B cell (primary cell): ENCODE measurements at regions not wholly inside any gene's neighbourhood (a gene's known extent, or its start where the extent isn't known, plus 50 kb on each side); places are given as distances from the start of the nearest gene placed in this dataset.
"Not testable (repeated sequence)": the region's sequence is repeated elsewhere in the genome, so short reads cannot be mapped to it uniquely, and the experiment has no call there.

Source experiments
- ATAC-seq: fragments of 200-7000 bp; cut with Tn5 transposase; one replicate; pipeline ENCODE4 v1.10.0; 2021; ENCODE audit warnings: low read depth, mild to moderate bottlenecking, moderate number of reproducible peaks, moderate library complexity
- CTCF ChIA-PET: fragments of 350-600 bp; sonication (Branson Sonifier 250); formaldehyde crosslinking; loops from one replicate; lab custom pipeline; 2021; ENCODE audit warnings: antibody characterized with exemption, inconsistent platforms; lab: Charles Lee
- POLR2A ChIA-PET: fragments of 350-600 bp; sonication (Branson Sonifier 250); formaldehyde crosslinking; loops from one replicate; lab custom pipeline; 2021; ENCODE audit warnings: antibody characterized with exemption; lab: Charles Lee
- DNase-seq: peaks from one replicate; pipeline ENCODE4 v3.0.0; 2013
- H2AFZ ChIP-seq: 2 replicates; pipeline ENCODE4 v1.6.1; 2012; ENCODE audit warnings: mild to moderate bottlenecking, low read depth, low read length; ENCODE audit not compliant: insufficient read depth, poor library complexity, severe bottlenecking
- H3K27ac ChIP-seq, 2 donors: 1 replicate in 1 of 2; 2 replicates in 1 of 2; pipeline ENCODE4 v1.5.1; 2012 to 2013; ENCODE audit warnings: low read length in 2 of 2, mild to moderate bottlenecking in 2 of 2, moderate library complexity in 1 of 2
- H3K27me3 ChIP-seq, 4 experiments: fragments of 200-600 bp in 1 of 4; sonication (generic) in 1 of 4; replicated peaks in 1 of 4; 1 replicate in 2 of 4; 2 replicates in 2 of 4; pipeline versions ENCODE4 v1.6.1 to v1.7.0; 2013 to 2016; ENCODE audit warnings: low read length in 3 of 4, mild to moderate bottlenecking in 2 of 4, mixed read lengths in 1 of 4, moderate library complexity in 1 of 4; ENCODE audit not compliant: insufficient read depth in 4 of 4, control insufficient read depth in 3 of 4; ENCODE audit errors: control extremely low read depth in 1 of 4
- H3K36me3 ChIP-seq, 2 experiments: replicated peaks in 1 of 2; 1 replicate in 1 of 2; 2 replicates in 1 of 2; pipeline versions ENCODE4 v1.6.1 to v1.7.1; 2013; ENCODE audit warnings: low read length in 1 of 2; ENCODE audit not compliant: insufficient read depth in 2 of 2, control insufficient read depth in 1 of 2; ENCODE audit errors: control extremely low read depth in 1 of 2, extremely low read depth in 1 of 2
- H3K4me1 ChIP-seq, 2 donors: fragments of 200-600 bp in 1 of 2; sonication (generic) in 1 of 2; 1 replicate in 1 of 2; 2 replicates in 1 of 2; pipeline versions ENCODE4 v1.5.1 to v1.6.1; 2013 to 2017; ENCODE audit warnings: low read length in 2 of 2; ENCODE audit not compliant: control insufficient read depth in 2 of 2, insufficient read depth in 2 of 2
- H3K4me2 ChIP-seq: replicated peaks from 2 replicates; pipeline ENCODE3; 2012; ENCODE audit warnings: mild to moderate bottlenecking, low read depth, low read length; ENCODE audit not compliant: poor library complexity, severe bottlenecking
- H3K4me3 ChIP-seq, 5 experiments: fragments of 200-600 bp in 1 of 5; sonication (generic) in 1 of 5; 1 replicate in 3 of 5; 2 replicates in 2 of 5; pipeline versions ENCODE4 v1.5.1 to v1.7.0; 2011 to 2016; ENCODE audit warnings: low read length in 4 of 5, mild to moderate bottlenecking in 4 of 5, low read depth in 2 of 5, control low read depth in 1 of 5, moderate library complexity in 1 of 5; ENCODE audit not compliant: insufficient read depth in 1 of 5; ENCODE audit errors: control extremely low read depth in 1 of 5, extremely low read depth in 1 of 5
- H3K79me2 ChIP-seq: fragments of 200-600 bp; sonication (generic); one replicate; pipeline ENCODE4 v1.6.0; 2016; ENCODE audit warnings: low read length; ENCODE audit not compliant: control insufficient read depth, insufficient read depth
- H3K9ac ChIP-seq: fragments of 200-600 bp; sonication (generic); 2 replicates; pipeline ENCODE4 v1.6.1; 2017; ENCODE audit warnings: mild to moderate bottlenecking, low read length, moderate library complexity
- H3K9me3 ChIP-seq, 3 donors: one replicate each; pipeline versions ENCODE4 v1.6.1 to v1.7.1; 2013; ENCODE audit warnings: low read length in 2 of 3; ENCODE audit not compliant: control insufficient read depth in 2 of 3, insufficient read depth in 1 of 3; ENCODE audit errors: control extremely low read depth in 1 of 3
- H4K20me1 ChIP-seq: 2 replicates; pipeline ENCODE4 v1.6.0; 2012; ENCODE audit warnings: mild to moderate bottlenecking, low read length; ENCODE audit not compliant: insufficient read depth, control insufficient read depth, poor library complexity, severe bottlenecking
- H3K27ac Mint-ChIP-seq: one replicate; pipeline ENCODE4 v1.8.0; 2021; ENCODE audit warnings: mixed read lengths
- H3K27me3 Mint-ChIP-seq: one replicate; pipeline ENCODE4 v1.8.0; 2021; ENCODE audit warnings: mixed read lengths
- H3K4me1 Mint-ChIP-seq: one replicate; pipeline ENCODE4 v1.8.0; 2021; ENCODE audit warnings: mixed read lengths
- H3K4me3 Mint-ChIP-seq: one replicate; pipeline ENCODE4 v1.8.0; 2021; ENCODE audit warnings: mixed read lengths
- H3K9me3 Mint-ChIP-seq: one replicate; pipeline ENCODE4 v1.8.0; 2022; ENCODE audit warnings: mixed read lengths; ENCODE audit not compliant: insufficient read depth
- CTCF ChIP-seq: fragments of 200-600 bp; IDR thresholded peaks from one replicate; pipeline ENCODE4 v1.8.0; 2022; ENCODE audit warnings: antibody characterized with exemption, mild to moderate bottlenecking
- EZH2 ChIP-seq: IDR thresholded peaks from 2 replicates; pipeline ENCODE4 v1.6.1; 2012; ENCODE audit warnings: borderline replicate concordance, low read depth, mild to moderate bottlenecking, moderate library complexity, low read length; ENCODE audit not compliant: insufficient read depth, poor library complexity, severe bottlenecking
- WGBS: methylation state at CpG from one replicate; pipeline ENCODE4 v1.1.5; 2013; ENCODE audit warnings: missing lambda C conversion rate; ENCODE audit not compliant: insufficient coverage; 5-methylcytosine and 5-hydroxymethylcytosine counted together
- intact Hi-C: fragments of 100-400 bp; cut with micrococcal nuclease; formaldehyde crosslinking; loops from one replicate; pipeline ENCODE4 v1.10.0; 2022

DNA sequence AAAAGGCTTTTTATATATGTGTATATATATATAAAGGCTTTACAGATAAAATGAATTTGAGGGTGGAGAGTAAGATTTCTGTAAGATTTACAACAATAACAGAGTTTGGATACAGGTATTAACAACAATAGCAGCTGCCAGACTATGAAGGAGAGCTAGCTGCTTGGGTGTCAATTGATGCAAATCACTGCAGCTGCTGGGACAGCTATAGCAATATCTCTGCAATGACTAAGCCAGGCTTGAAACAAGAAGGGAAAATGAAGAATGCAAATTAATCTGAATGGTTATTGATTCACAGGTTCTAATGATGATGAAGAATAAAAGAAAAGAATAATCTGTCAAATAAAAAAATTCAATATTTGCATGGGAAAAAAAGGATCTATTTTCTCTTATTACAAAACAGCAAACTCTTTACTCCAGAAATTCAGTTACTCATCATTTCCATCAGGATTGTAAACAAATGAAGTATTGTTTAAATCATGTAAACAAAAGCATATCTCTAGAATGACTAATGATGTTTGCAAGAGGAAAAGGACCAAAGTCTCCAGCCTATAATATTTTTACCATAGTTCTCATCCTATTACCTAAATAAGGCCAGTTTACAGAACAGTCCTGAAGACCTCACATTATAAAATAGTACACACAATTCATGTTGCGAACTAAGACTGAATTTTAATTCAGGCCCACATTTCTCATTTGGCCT lies 219.0 kb downstream of the HTR1A start:
- no peak overlapping the region for H3K9ac ChIP-seq
- no peaks in the 10 kb centered on the region for H3K4me1 ChIP-seq
- H3K9me3 ChIP-seq: peaks cover 0 to 3% (median 0%) of the 10 kb centered on the region in 3 donors
- DNase-seq: no peak
- ChIA-PET POLR2A (no interaction called here), CTCF (no interaction called here)
- H4K20me1 ChIP-seq: no peaks in the 10 kb centered on the region
- H3K36me3 ChIP-seq: no peaks in the 10 kb centered on the region
- H2AFZ ChIP-seq: no peak overlapping the region
- H3K4me1 Mint-ChIP-seq: no peaks in the 10 kb centered on the region
- no peaks in the 10 kb centered on the region for H3K9me3 Mint-ChIP-seq
- no CpG with 5 or more reads among the region's 1 CpG for WGBS
- ATAC-seq: no peak
- intact Hi-C loops: no loop called here
- H3K79me2 ChIP-seq: no peaks in the 10 kb centered on the region
- H3K4me2 ChIP-seq: no peak overlapping the region
- no peak for TF ChIP-seq CTCF
- TF ChIP-seq EZH2: no peak
- H3K4me3 ChIP-seq: no peak overlapping the region
- no peaks in the 10 kb centered on the region for H3K27me3 ChIP-seq
- H3K4me3 Mint-ChIP-seq: no peak overlapping the region
- no peak overlapping the region for H3K27ac Mint-ChIP-seq
- H3K27ac ChIP-seq: no peak overlapping the region
- no peaks in the 10 kb centered on the region for H3K27me3 Mint-ChIP-seq

DNA sequence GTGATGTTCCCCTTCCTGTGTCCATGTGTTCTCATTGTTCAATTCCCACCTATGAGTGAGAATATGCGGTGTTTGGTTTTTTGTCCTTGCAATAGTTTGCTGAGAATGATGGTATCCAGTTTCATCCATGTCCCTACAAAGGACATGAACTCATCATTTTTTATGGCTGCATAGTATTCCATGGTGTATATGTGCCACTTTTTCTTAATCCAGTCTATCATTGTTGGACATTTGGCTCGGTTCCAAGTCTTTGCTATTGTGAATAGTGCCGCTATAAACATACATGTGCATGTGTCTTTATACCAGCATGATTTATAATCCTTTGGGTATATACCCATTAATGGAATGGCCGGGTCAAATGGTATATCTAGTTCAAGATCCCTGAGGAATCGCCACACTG lies 229.4 kb downstream of the HTR1A start:
- CTCF ChIA-PET, H3K27ac ChIP-seq, H2AFZ ChIP-seq, intact Hi-C loops, H4K20me1 ChIP-seq, H3K9ac ChIP-seq, ATAC-seq, H3K27me3 ChIP-seq, H3K9me3 Mint-ChIP-seq, H3K79me2 ChIP-seq, H3K27ac Mint-ChIP-seq, H3K4me3 Mint-ChIP-seq, H3K4me3 ChIP-seq, H3K9me3 ChIP-seq, H3K4me2 ChIP-seq, H3K27me3 Mint-ChIP-seq, H3K36me3 ChIP-seq, H3K4me1 Mint-ChIP-seq, DNase-seq, H3K4me1 ChIP-seq, POLR2A ChIA-PET: not testable (repeated sequence)
- no CpG with 5 or more reads among the region's 5 CpGs for WGBS
